ENCODE measurements at regions not wholly inside any gene's neighbourhood (a gene's known extent, or its start where the extent isn't known, plus 50 kb on each side); places are given as distances from the start of the nearest gene placed in this dataset.

DNA sequence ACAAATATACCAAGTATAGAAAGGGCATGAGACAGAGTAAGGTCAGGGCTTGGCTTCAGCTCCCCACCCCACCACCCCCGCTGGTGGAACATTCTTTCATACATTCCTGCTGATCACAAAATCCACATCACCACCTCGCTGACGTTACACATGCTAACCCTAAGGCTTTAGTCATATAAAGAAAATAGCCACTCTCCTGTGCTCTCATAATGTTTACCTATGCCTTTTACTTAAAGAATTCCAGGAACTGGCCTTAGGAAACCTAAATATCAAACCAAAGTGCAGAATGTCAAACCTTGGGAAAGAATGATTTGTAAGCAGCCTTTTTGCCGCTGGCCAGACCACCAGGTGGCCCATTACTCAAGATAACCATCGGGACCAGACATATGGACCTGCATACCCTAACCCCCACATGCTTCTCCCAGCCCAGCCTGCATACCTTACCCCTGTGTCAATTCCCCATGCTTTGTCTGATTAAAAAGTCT, 136.3 kb upstream of the SLC39A10 start:
- H3K4me3 ChIP-seq (ENCODE audit: low read depth, poor library complexity, severe bottlenecking), result no peak overlapping the region
- no peak for TF ChIP-seq POLR2A (IDR thresholded peaks at IDR 0.05)
- TF ChIP-seq, protein P1, sequence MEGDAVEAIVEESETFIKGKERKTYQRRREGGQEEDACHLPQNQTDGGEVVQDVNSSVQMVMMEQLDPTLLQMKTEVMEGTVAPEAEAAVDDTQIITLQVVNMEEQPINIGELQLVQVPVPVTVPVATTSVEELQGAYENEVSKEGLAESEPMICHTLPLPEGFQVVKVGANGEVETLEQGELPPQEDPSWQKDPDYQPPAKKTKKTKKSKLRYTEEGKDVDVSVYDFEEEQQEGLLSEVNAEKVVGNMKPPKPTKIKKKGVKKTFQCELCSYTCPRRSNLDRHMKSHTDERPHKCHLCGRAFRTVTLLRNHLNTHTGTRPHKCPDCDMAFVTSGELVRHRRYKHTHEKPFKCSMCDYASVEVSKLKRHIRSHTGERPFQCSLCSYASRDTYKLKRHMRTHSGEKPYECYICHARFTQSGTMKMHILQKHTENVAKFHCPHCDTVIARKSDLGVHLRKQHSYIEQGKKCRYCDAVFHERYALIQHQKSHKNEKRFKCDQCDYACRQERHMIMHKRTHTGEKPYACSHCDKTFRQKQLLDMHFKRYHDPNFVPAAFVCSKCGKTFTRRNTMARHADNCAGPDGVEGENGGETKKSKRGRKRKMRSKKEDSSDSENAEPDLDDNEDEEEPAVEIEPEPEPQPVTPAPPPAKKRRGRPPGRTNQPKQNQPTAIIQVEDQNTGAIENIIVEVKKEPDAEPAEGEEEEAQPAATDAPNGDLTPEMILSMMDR (IDR thresholded peaks at IDR 0.05), result no peak
- DNase-seq (ENCODE audit: low spot score in 2 of 2), result no peak
- intact Hi-C loops (cut with DNase I; ENCODE audit: low total_unique reads), result no loop called here
- WGBS, 2 donors, result 69 to 71% methylated on average over 5 of the region's 5 CpGs

DNA sequence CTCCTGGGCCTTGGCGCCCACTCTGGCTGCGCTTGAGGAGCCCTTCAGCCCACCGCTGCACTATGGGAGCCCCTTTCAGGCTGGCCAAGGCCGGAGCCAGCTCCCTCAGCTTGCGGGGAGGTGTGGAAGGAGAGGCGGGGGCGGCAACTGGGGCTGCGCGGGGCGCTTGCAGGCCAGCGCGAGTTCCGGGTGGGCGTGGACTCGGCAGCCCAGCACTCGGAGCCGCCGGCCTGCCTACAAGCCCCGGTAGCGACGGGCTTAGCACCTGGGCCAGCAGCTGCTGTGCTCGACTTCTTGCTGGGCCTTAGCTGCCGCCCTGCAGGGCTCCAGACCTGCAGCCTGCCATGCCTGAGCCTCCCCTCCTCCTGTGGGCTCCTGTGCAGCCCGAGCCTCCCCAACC, 141.5 kb upstream of the SLC39A10 start:
- TF ChIP-seq POLR2A (IDR thresholded peaks at IDR 0.05), result no peak
- TF ChIP-seq, protein P1 (IDR thresholded peaks at IDR 0.05), result no peak
- no peak overlapping the region for H3K4me3 ChIP-seq (ENCODE audit: low read depth, poor library complexity, severe bottlenecking)
- intact Hi-C loops (cut with DNase I; ENCODE audit: low total_unique reads), result no loop called here
- no peak for DNase-seq (ENCODE audit: low spot score in 2 of 2)
- 96 to 99% methylated on average over 20 to 23 of the region's 24 CpGs for WGBS, 2 donors

DNA sequence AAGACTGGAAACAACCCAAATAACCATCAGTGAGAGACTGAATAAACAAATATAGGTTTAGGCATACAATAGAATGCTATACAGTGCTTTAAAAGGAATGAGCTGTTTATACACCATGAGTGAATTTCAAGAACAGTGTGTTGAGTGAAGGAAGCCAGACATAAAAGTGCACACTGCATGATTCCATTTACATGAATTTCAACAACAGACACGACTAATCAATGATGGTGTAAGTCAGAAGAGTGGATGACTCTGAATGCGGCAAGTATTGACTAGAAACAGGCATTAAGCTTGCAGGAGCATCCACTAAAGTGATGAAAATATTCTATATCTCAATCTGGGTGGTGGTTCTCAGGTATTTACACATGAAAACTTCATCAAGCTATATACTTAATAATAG, 142.7 kb upstream of the SLC39A10 start:
- no peak overlapping the region for H3K4me3 ChIP-seq (ENCODE audit: low read depth, poor library complexity, severe bottlenecking)
- DNase-seq (ENCODE audit: low spot score in 2 of 2), result no peak
- intact Hi-C loops (cut with DNase I; ENCODE audit: low total_unique reads), result no loop called here
- 61 to 90% methylated on average over 2 of the region's 2 CpGs for WGBS, 2 donors
- TF ChIP-seq, protein P1 (IDR thresholded peaks at IDR 0.05), result no peak
- TF ChIP-seq POLR2A (IDR thresholded peaks at IDR 0.05), result no peak

DNA sequence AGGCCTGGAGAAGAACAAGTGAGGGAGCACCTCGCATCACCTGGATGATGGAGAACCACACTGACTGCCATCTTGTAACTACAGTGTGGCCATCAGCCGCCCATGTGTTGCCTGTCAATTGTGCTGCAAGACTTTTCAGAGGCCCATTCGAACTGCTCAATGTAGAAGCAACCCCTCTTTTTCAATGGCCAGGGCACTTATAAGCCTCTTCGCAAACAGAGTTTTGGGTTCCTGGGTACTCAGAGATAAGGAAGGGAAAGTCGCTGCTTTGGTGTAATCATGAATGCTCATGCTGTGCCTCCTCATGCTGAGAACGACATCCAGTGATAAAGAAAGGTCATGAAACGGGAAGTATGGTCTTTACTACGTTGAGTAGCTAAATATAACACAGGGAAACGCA, 143.9 kb upstream of the SLC39A10 start:
- no peak overlapping the region for H3K4me3 ChIP-seq (ENCODE audit: low read depth, poor library complexity, severe bottlenecking)
- intact Hi-C loops (cut with DNase I; ENCODE audit: low total_unique reads), result no loop called here
- no peak for DNase-seq (ENCODE audit: low spot score in 2 of 2)
- 77 to 78% methylated on average over 9 of the region's 9 CpGs for WGBS, 2 donors
- TF ChIP-seq POLR2A (IDR thresholded peaks at IDR 0.05), result no peak
- TF ChIP-seq, protein P1 (IDR thresholded peaks at IDR 0.05), result no peak

DNA sequence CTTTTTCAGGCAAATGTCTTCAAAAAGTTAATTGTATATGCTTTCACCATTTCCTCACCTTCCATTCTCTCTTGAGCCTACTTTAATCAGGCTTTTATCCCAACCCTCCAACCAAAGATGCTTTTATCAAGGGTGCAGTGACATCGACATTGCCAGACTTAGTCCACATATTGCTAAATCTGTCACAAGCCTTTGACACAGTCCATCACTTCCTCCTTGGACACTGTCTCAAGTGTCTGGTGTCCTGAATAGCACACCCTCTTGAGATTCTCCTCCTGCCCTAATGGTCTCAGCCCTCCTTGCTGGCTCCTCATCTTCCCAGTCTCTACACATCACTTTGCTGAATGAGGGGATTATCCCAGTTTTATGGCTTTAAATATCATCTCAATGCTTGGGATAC, 147.5 kb upstream of the SLC39A10 start:
- no peak overlapping the region for H3K4me3 ChIP-seq (ENCODE audit: low read depth, poor library complexity, severe bottlenecking)
- 76 to 91% methylated on average over 1 of the region's 1 CpG for WGBS, 2 donors
- intact Hi-C loops (cut with DNase I; ENCODE audit: low total_unique reads), result no loop called here
- no peak for TF ChIP-seq POLR2A (IDR thresholded peaks at IDR 0.05)
- TF ChIP-seq, protein P1 (IDR thresholded peaks at IDR 0.05), result no peak
- no peak for DNase-seq (ENCODE audit: low spot score in 2 of 2)

DNA sequence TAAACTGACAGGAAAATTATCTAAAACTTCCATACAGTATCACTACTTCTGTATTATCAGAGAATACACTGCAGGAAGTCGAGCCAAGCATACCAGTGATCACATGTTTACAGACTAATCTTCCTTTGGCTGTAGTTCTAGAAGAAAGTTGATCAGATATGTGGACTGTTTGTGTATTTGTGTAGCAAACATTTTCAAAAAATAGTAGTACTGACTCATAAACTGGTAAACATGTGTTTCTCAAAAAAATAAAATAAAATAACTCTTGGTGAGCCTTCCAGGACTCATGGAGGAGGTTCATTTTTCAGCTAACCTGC, 148.9 kb upstream of the SLC39A10 start:
- no peak overlapping the region for H3K4me3 ChIP-seq (ENCODE audit: low read depth, poor library complexity, severe bottlenecking)
- no peak for DNase-seq (ENCODE audit: low spot score in 2 of 2)
- intact Hi-C loops (cut with DNase I; ENCODE audit: low total_unique reads), result no loop called here
- 74 to 78% methylated on average over 1 of the region's 1 CpG for WGBS, 2 donors
- no peak for TF ChIP-seq POLR2A (IDR thresholded peaks at IDR 0.05)
- TF ChIP-seq, protein P1 (IDR thresholded peaks at IDR 0.05), result no peak

Data from lower leg skin (tissue), 4 donors.